ENCODE measurements at regions not wholly inside any gene's neighbourhood (a gene's known extent, or its start where the extent isn't known, plus 50 kb on each side); places are given as distances from the start of the nearest gene placed in this dataset.
A peak's percentile ranks its signal among the peaks of the same experiment; 100 is the strongest.

GRCh38 chr18:40413160-40413559 lies 1541.9 kb upstream of the PIK3C3 start:
- no peak overlapping the region for H3K4me3 ChIP-seq
- no peaks in the 10 kb centered on the region for H3K4me1 ChIP-seq (ENCODE audit: control insufficient read depth, insufficient read depth, low read length)
- FAIRE-seq (no peak), DNase-seq (ENCODE audit: low read depth, low spot score) (no peak), ATAC-seq (no peak)
- POLR2A ChIA-PET: no interaction called here
- no peaks in the 10 kb centered on the region for H3K9me3 ChIP-seq (replicated peaks; ENCODE audit: control insufficient read depth, insufficient read depth, low read length)
- H3K27ac ChIP-seq (ENCODE audit: control insufficient read depth, insufficient read depth): no peak overlapping the region
- in situ Hi-C loops (cut with MboI): no loop called here
- RAD21 ChIA-PET (ENCODE audit: unreplicated experiment): no interaction called here
- intact Hi-C loops (cut with micrococcal nuclease; ENCODE audit: unreplicated experiment): no loop called here
- H3K36me3 ChIP-seq (ENCODE audit: control insufficient read depth in 2 of 2, insufficient read depth in 2 of 2, low read length in 1 of 2): no peaks in the 10 kb centered on the region
- WGBS (ENCODE audit: insufficient coverage, insufficient replicate concordance, low lambda C conversion rate, missing lambda C conversion rate): 0% methylated on average over 3 of the region's 3 CpGs
- TF ChIP-seq CTCF (IDR thresholded peaks at IDR 0.05 in 2 of 3, conservative IDR thresholded peaks at IDR 0.05 in 1 of 3; ENCODE audit: control insufficient read depth in 2 of 3, extremely low read depth in 1 of 3, insufficient read depth in 1 of 3, low read depth in 3 of 3, low read length in 3 of 3): peak in 1 of 3 experiments; percentile 5; a peak in 1 of 6 replicates
- no peak for TF ChIP-seq JUND (IDR thresholded peaks at IDR 0.05; ENCODE audit: low read depth, low read length)
- H3K79me2 ChIP-seq (ENCODE audit: control insufficient read depth, insufficient read depth, low read length): no peaks in the 10 kb centered on the region
- H3K27me3 ChIP-seq (replicated peaks in 1 of 2; ENCODE audit: control insufficient read depth in 2 of 2, insufficient read depth in 2 of 2, low read length in 1 of 2): no peaks in the 10 kb centered on the region
- H4K20me1 ChIP-seq (ENCODE audit: control insufficient read depth, insufficient read depth): no peaks in the 10 kb centered on the region
- H3K9ac ChIP-seq (ENCODE audit: control insufficient read depth, insufficient read depth, low read length): no peak overlapping the region
- CTCF ChIA-PET: no interaction called here
- no peak overlapping the region for H2AFZ ChIP-seq (ENCODE audit: control insufficient read depth, low read depth, low read length)
- H3K4me2 ChIP-seq (ENCODE audit: control insufficient read depth, insufficient read depth): no peak overlapping the region
- SMC1A ChIA-PET (ENCODE audit: uncharacterized antibody, unreplicated experiment): no interaction called here
- BruUV-seq (replicated peaks): no TSS peak

GRCh38 chr18:40412410-40412809 lies 1542.6 kb upstream of the PIK3C3 start:
- Histone ChIP-seq H4K20me1 (ENCODE audit: control insufficient read depth, insufficient read depth) (no peaks in the 10 kb centered on the region), H3K4me1 (ENCODE audit: control insufficient read depth, insufficient read depth, low read length) (no peaks in the 10 kb centered on the region), H3K36me3 (ENCODE audit: control insufficient read depth in 2 of 2, insufficient read depth in 2 of 2, low read length in 1 of 2) (no peaks in the 10 kb centered on the region), H3K27ac (ENCODE audit: control insufficient read depth, insufficient read depth) (no peak overlapping the region), H3K27me3 (replicated peaks in 1 of 2; ENCODE audit: control insufficient read depth in 2 of 2, insufficient read depth in 2 of 2, low read length in 1 of 2) (no peaks in the 10 kb centered on the region), H2AFZ (ENCODE audit: control insufficient read depth, low read depth, low read length) (no peak overlapping the region), H3K9me3 (replicated peaks; ENCODE audit: control insufficient read depth, insufficient read depth, low read length) (no peaks in the 10 kb centered on the region), H3K79me2 (ENCODE audit: control insufficient read depth, insufficient read depth, low read length) (no peaks in the 10 kb centered on the region), H3K9ac (ENCODE audit: control insufficient read depth, insufficient read depth, low read length) (no peak overlapping the region), H3K4me3 (no peak overlapping the region), H3K4me2 (ENCODE audit: control insufficient read depth, insufficient read depth) (no peak overlapping the region)
- DNase-seq (ENCODE audit: low read depth, low spot score): no peak
- no peak for FAIRE-seq
- no peak for ATAC-seq
- ChIA-PET SMC1A (ENCODE audit: uncharacterized antibody, unreplicated experiment) (no interaction called here), POLR2A (no interaction called here), RAD21 (ENCODE audit: unreplicated experiment) (no interaction called here), CTCF (no interaction called here)
- 0% methylated on average over 3 of the region's 3 CpGs for WGBS (ENCODE audit: insufficient coverage, insufficient replicate concordance, low lambda C conversion rate, missing lambda C conversion rate)
- in situ Hi-C loops (cut with MboI): no loop called here
- intact Hi-C loops (cut with micrococcal nuclease; ENCODE audit: unreplicated experiment): no loop called here
- no TSS peak for BruUV-seq (replicated peaks)
- TF ChIP-seq IRF3 (IDR thresholded peaks at IDR 0.05) (no peak), ESRRA (IDR thresholded peaks at IDR 0.05; ENCODE audit: low read length) (no peak), BCL11A (IDR thresholded peaks at IDR 0.05; ENCODE audit: low read depth, low read length) (no peak), POU2F2 (IDR thresholded peaks at IDR 0.05; ENCODE audit: borderline replicate concordance, low read depth, low read length) (no peak), CREB1 (IDR thresholded peaks at IDR 0.05; ENCODE audit: low read depth) (no peak), ZBTB11 (CRISPR knock-in tag; IDR thresholded peaks at IDR 0.05) (no peak), SMC3 (IDR thresholded peaks at IDR 0.05; ENCODE audit: borderline replicate concordance, low read length) (no peak), SMAD5 (IDR thresholded peaks at IDR 0.05; ENCODE audit: low read depth) (no peak), MEF2B (IDR thresholded peaks at IDR 0.05; ENCODE audit: partially characterized antibody, poor library complexity, severe bottlenecking) (no peak)

All from GM12878 (cell line).